Neuronal stem cell (in vitro differentiated cells): ENCODE measurements at regions not wholly inside any gene's neighbourhood (a gene's known extent, or its start where the extent isn't known, plus 50 kb on each side); places are given as distances from the start of the nearest gene placed in this dataset.

Experiments used
- DNase-seq: peaks from one replicate; pipeline ENCODE4 v3.0.0-alpha.2; 2013; ENCODE audit warnings: low spot score
- H2AFZ ChIP-seq: one replicate; pipeline ENCODE4 v1.6.1; 2013; ENCODE audit warnings: mild to moderate bottlenecking, low read length, inconsistent platforms
- H2AK5ac ChIP-seq: 2 replicates; pipeline ENCODE4 v1.6.1; 2013; ENCODE audit warnings: low read depth, mild to moderate bottlenecking, inconsistent platforms, low read length, moderate library complexity, mixed read lengths
- H2BK120ac ChIP-seq: 2 replicates; pipeline ENCODE4 v1.6.1; 2013; ENCODE audit warnings: low read depth, mild to moderate bottlenecking, inconsistent platforms, low read length, moderate library complexity, mixed read lengths
- H2BK12ac ChIP-seq: one replicate; pipeline ENCODE4 v1.6.1; 2013; ENCODE audit warnings: low read length, inconsistent platforms
- H2BK15ac ChIP-seq: 2 replicates; pipeline ENCODE4 v1.6.1; 2013; ENCODE audit warnings: mild to moderate bottlenecking, low read length, inconsistent platforms, mixed read lengths
- H2BK5ac ChIP-seq: one replicate; pipeline ENCODE4 v1.6.1; 2013; ENCODE audit warnings: inconsistent platforms, mild to moderate bottlenecking, low read length, moderate library complexity
- H3K14ac ChIP-seq: one replicate; pipeline ENCODE4 v1.6.1; 2013; ENCODE audit warnings: low read length, inconsistent platforms
- H3K18ac ChIP-seq: 2 replicates; pipeline ENCODE4 v1.6.1; 2013; ENCODE audit warnings: low read length, inconsistent platforms
- H3K23ac ChIP-seq: 2 replicates; pipeline ENCODE4 v1.6.1; 2013; ENCODE audit warnings: low read depth, mild to moderate bottlenecking, mixed read lengths, low read length, inconsistent platforms; ENCODE audit not compliant: poor library complexity
- H3K27ac ChIP-seq: replicated peaks from 3 replicates; pipeline ENCODE4 v1.5.1; 2013; ENCODE audit warnings: low read length, inconsistent platforms
- H3K27me3 ChIP-seq, 3 experiments: 2 replicates each; pipeline ENCODE4 v1.6.1; 2013; ENCODE audit warnings: low read length in 3 of 3, mild to moderate bottlenecking in 2 of 3, inconsistent platforms in 1 of 3, low read depth in 1 of 3, mixed read lengths in 1 of 3, moderate library complexity in 1 of 3; ENCODE audit not compliant: control insufficient read depth in 3 of 3, insufficient read depth in 3 of 3
- H3K36me3 ChIP-seq, 2 donors: replicated peaks in 1 of 2; 2 replicates each; pipeline ENCODE4 v1.6.1; 2013; ENCODE audit warnings: low read length in 2 of 2; ENCODE audit not compliant: control insufficient read depth in 2 of 2, insufficient read depth in 2 of 2
- H3K4ac ChIP-seq: 2 replicates; pipeline ENCODE4 v1.6.1; 2013; ENCODE audit warnings: inconsistent platforms, mild to moderate bottlenecking, low read length, moderate library complexity
- H3K4me1 ChIP-seq, 2 donors: 1 replicate in 1 of 2; 2 replicates in 1 of 2; pipeline ENCODE4 v1.6.1; 2013; ENCODE audit warnings: low read length in 2 of 2, low read depth in 1 of 2; ENCODE audit not compliant: control insufficient read depth in 2 of 2, insufficient read depth in 1 of 2
- H3K4me2 ChIP-seq: one replicate; pipeline ENCODE4 v1.6.1; 2013; ENCODE audit warnings: mild to moderate bottlenecking, low read length, inconsistent platforms; ENCODE audit not compliant: insufficient read depth, poor library complexity, severe bottlenecking
- H3K4me3 ChIP-seq, 2 donors: 2 replicates each; pipeline ENCODE4 v1.5.1; 2013; ENCODE audit warnings: low read length in 2 of 2, mild to moderate bottlenecking in 2 of 2, inconsistent platforms in 1 of 2, moderate library complexity in 1 of 2
- H3K79me1 ChIP-seq: one replicate; pipeline ENCODE4 v1.6.1; 2013; ENCODE audit warnings: low read depth, mild to moderate bottlenecking, inconsistent platforms, low read length, moderate library complexity
- H3K9ac ChIP-seq: one replicate; pipeline ENCODE4 v1.6.1; 2013; ENCODE audit warnings: mild to moderate bottlenecking, low read depth, low read length, inconsistent platforms; ENCODE audit not compliant: poor library complexity
- H3K9me3 ChIP-seq, 2 donors: replicated peaks in 1 of 2; 2 replicates each; pipeline versions ENCODE3 to v1.6.1; 2013; ENCODE audit warnings: low read length in 2 of 2, mild to moderate bottlenecking in 2 of 2, inconsistent platforms in 1 of 2, low read depth in 1 of 2, mixed read lengths in 1 of 2, moderate library complexity in 1 of 2; ENCODE audit not compliant: control insufficient read depth in 2 of 2, insufficient read depth in 1 of 2
- H4K8ac ChIP-seq: one replicate; pipeline ENCODE4 v1.6.1; 2013; ENCODE audit warnings: low read depth, mild to moderate bottlenecking, inconsistent platforms, low read length, moderate library complexity
- H4K91ac ChIP-seq: one replicate; pipeline ENCODE4 v1.6.1; 2013; ENCODE audit warnings: low read length, low read depth, mild to moderate bottlenecking, inconsistent platforms; ENCODE audit not compliant: poor library complexity
- WGBS, 2 donors: extraction: QIAGEN DNeasy Blood & Tissue Kit; methylation state at CpG; one replicate each; pipeline ENCODE4 v1.1.7; 2013; ENCODE audit warnings: missing lambda C conversion rate in 2 of 2, mixed read lengths in 1 of 2; ENCODE audit not compliant: insufficient read length in 2 of 2, insufficient replicate concordance in 1 of 2; ENCODE audit errors: extremely low coverage in 2 of 2; 5-methylcytosine and 5-hydroxymethylcytosine counted together

DNA sequence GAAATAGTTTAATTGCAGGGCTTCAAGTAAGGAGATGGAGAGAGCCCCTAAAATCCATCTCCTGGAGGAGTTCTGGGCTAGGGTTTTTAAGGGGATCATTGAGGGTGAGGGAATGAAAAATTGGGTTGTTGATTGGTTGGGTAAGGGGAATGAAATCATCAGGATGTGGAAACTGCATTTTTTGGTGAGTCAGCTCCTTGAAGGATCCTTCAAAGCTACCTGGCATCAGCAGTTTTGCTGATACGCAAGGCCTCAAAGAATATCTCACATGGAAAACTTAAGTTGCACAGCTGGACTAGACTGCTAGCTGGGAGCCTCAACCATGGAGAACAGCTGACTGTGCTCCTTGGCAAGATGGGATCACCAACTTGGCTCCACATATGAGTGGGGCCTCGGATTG is 136.7 kb downstream of the FGF10 start:
- Histone ChIP-seq H3K9me3 (no peaks in the 10 kb centered on the region), H4K91ac (no peak overlapping the region), H2BK12ac (no peak overlapping the region), H4K8ac (no peak overlapping the region), H3K14ac (no peak overlapping the region), H3K36me3 (no peaks in the 10 kb centered on the region), H3K27me3 (no peaks in the 10 kb centered on the region), H3K9ac (no peak overlapping the region), H2AFZ (peak overlapping the region; percentile 31), H3K27ac (no peak overlapping the region), H3K4me1 (peaks cover 4 to 5% of the 10 kb centered on the region in 2 donors), H2BK120ac (no peak overlapping the region), H3K4me2 (no peak overlapping the region), H3K79me1 (no peaks in the 10 kb centered on the region), H3K4ac (no peak overlapping the region), H3K18ac (no peak overlapping the region), H2BK5ac (no peak overlapping the region), H3K23ac (no peak overlapping the region), H2BK15ac (no peak overlapping the region), H2AK5ac (no peak overlapping the region), H3K4me3 (no peak overlapping the region)
- WGBS, 2 donors = no CpG with 5 or more reads among the region's 2 CpGs
- DNase-seq = no peak

DNA sequence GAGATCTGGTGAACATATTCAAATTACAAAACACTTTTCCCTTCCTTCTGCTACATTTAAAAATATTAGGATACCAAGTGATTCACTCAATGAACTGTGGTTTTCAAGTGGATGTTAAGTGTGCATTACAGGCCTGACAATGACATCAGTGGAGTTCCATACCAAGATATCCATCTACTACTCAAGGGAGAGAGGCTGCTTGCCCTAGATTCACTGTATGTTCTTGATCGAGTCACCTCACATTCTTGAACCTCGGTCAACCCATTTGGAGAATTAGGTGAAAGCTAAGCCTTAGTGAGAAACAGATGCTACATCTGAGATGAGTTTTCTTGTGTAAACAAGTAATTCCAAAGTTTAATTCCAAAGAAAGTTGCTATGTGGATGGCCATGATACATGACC is 142.2 kb downstream of the FGF10 start:
- H3K27me3 ChIP-seq = no peaks in the 10 kb centered on the region
- no peak overlapping the region for H3K4ac ChIP-seq
- peaks cover 4 to 6% of the 10 kb centered on the region in 2 donors for H3K4me1 ChIP-seq
- H2AFZ ChIP-seq = peak overlapping the region; percentile 46
- H3K23ac ChIP-seq = no peak overlapping the region
- no peaks in the 10 kb centered on the region for H3K79me1 ChIP-seq
- no peak overlapping the region for H2BK5ac ChIP-seq
- no peak overlapping the region for H3K4me3 ChIP-seq
- H3K9ac ChIP-seq = no peak overlapping the region
- no peak overlapping the region for H2AK5ac ChIP-seq
- H3K14ac ChIP-seq = no peak overlapping the region
- no peak overlapping the region for H4K8ac ChIP-seq
- no peak for DNase-seq
- no peak overlapping the region for H3K27ac ChIP-seq
- H4K91ac ChIP-seq = no peak overlapping the region
- H2BK120ac ChIP-seq = no peak overlapping the region
- no peak overlapping the region for H2BK12ac ChIP-seq
- no peak overlapping the region for H2BK15ac ChIP-seq
- no CpG with 5 or more reads among the region's 2 CpGs for WGBS, 2 donors
- H3K18ac ChIP-seq = no peak overlapping the region
- H3K36me3 ChIP-seq = no peaks in the 10 kb centered on the region
- H3K9me3 ChIP-seq = no peaks in the 10 kb centered on the region
- H3K4me2 ChIP-seq = no peak overlapping the region

DNA sequence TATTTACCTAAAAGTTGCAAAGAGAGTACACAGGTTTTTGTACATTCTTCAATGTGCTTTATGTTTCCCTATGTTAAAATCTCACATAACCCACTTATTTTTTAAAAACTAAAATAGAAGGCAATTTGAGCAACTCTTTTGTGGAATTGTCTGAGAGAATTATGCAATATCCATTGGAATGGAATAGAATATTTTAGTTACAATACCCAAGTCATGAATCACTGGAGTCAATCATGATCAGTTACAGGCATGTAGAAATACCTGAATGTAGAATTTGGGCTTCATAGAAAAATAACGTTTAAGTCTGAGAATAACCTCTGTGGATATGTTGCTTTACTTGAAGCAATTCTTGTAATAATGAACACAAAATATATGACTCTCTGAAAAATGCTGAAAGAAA is 143.3 kb downstream of the FGF10 start:
- no CpG with 5 or more reads among the region's 1 CpG for WGBS, 2 donors
- Histone ChIP-seq H3K4me3 (no peak overlapping the region), H3K79me1 (no peaks in the 10 kb centered on the region), H3K4ac (no peak overlapping the region), H2AK5ac (no peak overlapping the region), H2BK15ac (no peak overlapping the region), H3K23ac (no peak overlapping the region), H3K4me1 (peaks cover 4 to 6% of the 10 kb centered on the region in 2 donors), H2AFZ (no peak overlapping the region), H3K18ac (no peak overlapping the region), H3K4me2 (no peak overlapping the region), H3K27ac (no peak overlapping the region), H2BK12ac (no peak overlapping the region), H3K9me3 (no peaks in the 10 kb centered on the region), H3K36me3 (no peaks in the 10 kb centered on the region), H3K9ac (no peak overlapping the region), H4K8ac (no peak overlapping the region), H3K27me3 (no peaks in the 10 kb centered on the region), H4K91ac (no peak overlapping the region), H2BK120ac (no peak overlapping the region), H2BK5ac (no peak overlapping the region), H3K14ac (no peak overlapping the region)
- no peak for DNase-seq

- Histone ChIP-seq H3K4me3 (no peak overlapping the region), H3K4me2 (no peak overlapping the region), H2BK12ac (no peak overlapping the region), H3K18ac (no peak overlapping the region), H2AK5ac (no peak overlapping the region), H3K4me1 (peaks cover 0 to 3% of the 10 kb centered on the region in 2 donors), H3K27me3 (no peaks in the 10 kb centered on the region), H3K36me3 (no peaks in the 10 kb centered on the region), H2BK120ac (no peak overlapping the region), H4K8ac (no peak overlapping the region), H2BK5ac (no peak overlapping the region), H4K91ac (no peak overlapping the region), H3K79me1 (no peaks in the 10 kb centered on the region), H3K23ac (no peak overlapping the region), H3K9ac (no peak overlapping the region), H3K4ac (no peak overlapping the region), H3K27ac (no peak overlapping the region), H2AFZ (no peak overlapping the region), H3K9me3 (no peaks in the 10 kb centered on the region), H3K14ac (no peak overlapping the region), H2BK15ac (no peak overlapping the region)
- DNase-seq = no peak
- no CpG with 5 or more reads among the region's 1 CpG for WGBS, 2 donors
Observed at GRCh38 chr5:44242791-44243190, 146.4 kb downstream of the FGF10 start.
